Panc1 (cell line): ENCODE measurements at regions not wholly inside any gene's neighbourhood (a gene's known extent, or its start where the extent isn't known, plus 50 kb on each side); places are given as distances from the start of the nearest gene placed in this dataset.

Experiments used
- ATAC-seq: fragments of 200-7000 bp; cut with Tn5 transposase; 2 replicates; pipeline ENCODE4 v1.9.1; 2020; ENCODE audit warnings: mild to moderate bottlenecking, moderate library complexity
- BruUV-seq: library from RNA; stranded (reverse); fragments of 400-500 nt; replicated peaks from 2 replicates; lab custom pipeline; 2021; lab: Mats Ljungman, UMichigan
- CTCF ChIA-PET: fragments of 300-600 bp; sonication (Branson Sonifier 250); formaldehyde crosslinking; loops from one replicate; lab custom pipeline; 2022; ENCODE audit warnings: antibody characterized with exemption; lab: Charles Lee
- POLR2A ChIA-PET: fragments of 300-600 bp; sonication (Branson Sonifier 250); formaldehyde crosslinking; loops from one replicate; lab custom pipeline; 2022; ENCODE audit warnings: antibody characterized with exemption; lab: Charles Lee
- DNase-seq: peaks from one replicate; pipeline ENCODE4 v3.0.0-alpha.2; 2010; ENCODE audit warnings: low read depth, low spot score
- H3K27ac ChIP-seq: 2 replicates; pipeline ENCODE4 v1.5.1; 2011; ENCODE audit warnings: mild to moderate bottlenecking, low read length, inconsistent platforms
- H3K27me3 ChIP-seq: fragments of 200-500 bp; sonication (Bioruptor generic); 2 replicates; pipeline ENCODE4 v1.6.0; 2014; ENCODE audit warnings: low read length, inconsistent platforms; ENCODE audit not compliant: control insufficient read depth, insufficient read depth
- H3K36me3 ChIP-seq: fragments of 200-500 bp; sonication (Bioruptor generic); 2 replicates; pipeline ENCODE4 v1.5.1; 2014; ENCODE audit warnings: inconsistent platforms, mild to moderate bottlenecking, low read length, moderate library complexity; ENCODE audit not compliant: control insufficient read depth, insufficient read depth
- H3K4me1 ChIP-seq: 2 replicates; pipeline ENCODE4 v1.5.1; 2011; ENCODE audit warnings: inconsistent platforms, mild to moderate bottlenecking, low read length, moderate library complexity; ENCODE audit not compliant: control insufficient read depth, insufficient read depth
- H3K4me3 ChIP-seq, 2 experiments: 2 replicates each; pipeline ENCODE4 v1.5.1; 2011 to 2012; ENCODE audit warnings: low read depth in 2 of 2, low read length in 2 of 2, mild to moderate bottlenecking in 2 of 2, inconsistent platforms in 1 of 2, moderate library complexity in 1 of 2
- H3K9me3 ChIP-seq: fragments of 200-500 bp; sonication (Bioruptor generic); 2 replicates; pipeline ENCODE4 v1.5.1; 2014; ENCODE audit warnings: low read depth, mild to moderate bottlenecking, inconsistent platforms, low read length, moderate library complexity; ENCODE audit not compliant: control insufficient read depth, insufficient read depth
- POLR2AphosphoS5 ChIP-seq: IDR thresholded peaks from 2 replicates; pipeline ENCODE4 v1.6.1; 2012; ENCODE audit warnings: mild to moderate bottlenecking, low read depth, low read length, moderate library complexity
- SIN3A ChIP-seq: IDR thresholded peaks from 2 replicates; pipeline ENCODE4 v1.6.1; 2012; ENCODE audit warnings: low read depth, mild to moderate bottlenecking, low read length, moderate library complexity, borderline replicate concordance; ENCODE audit not compliant: insufficient read depth
- TCF7L2 ChIP-seq: IDR thresholded peaks from 2 replicates; pipeline ENCODE4 v1.6.1; 2011; ENCODE audit warnings: mild to moderate bottlenecking, low read depth, low read length, inconsistent platforms
- in situ Hi-C: cut with HindIII; loops from 2 replicates; pipeline ENCODE4 v1.10.0; 2016; ENCODE audit warnings: low sequenced_read_pairs, low pct_unique_long_range_greater_than_20kb
- intact Hi-C: fragments of 100-400 bp; cut with micrococcal nuclease; formaldehyde crosslinking; loops from one replicate; pipeline ENCODE4 v1.10.0; 2022; ENCODE audit not compliant: unreplicated experiment
- TF ChIP-seq, protein P1 (sequence below): fragments of 450-650 bp; IDR thresholded peaks from 2 replicates; pipeline ENCODE4 v1.5.1; 2017; ENCODE audit warnings: mild to moderate bottlenecking
- TF ChIP-seq, protein P2 (sequence below), 2 experiments: IDR thresholded peaks; 2 replicates each; pipeline ENCODE4 v1.6.1; 2011 to 2012; ENCODE audit warnings: low read depth in 2 of 2, control low read depth in 1 of 2, low read length in 1 of 2, mild to moderate bottlenecking in 1 of 2, moderate library complexity in 1 of 2; ENCODE audit not compliant: insufficient read depth in 1 of 2

DNA sequence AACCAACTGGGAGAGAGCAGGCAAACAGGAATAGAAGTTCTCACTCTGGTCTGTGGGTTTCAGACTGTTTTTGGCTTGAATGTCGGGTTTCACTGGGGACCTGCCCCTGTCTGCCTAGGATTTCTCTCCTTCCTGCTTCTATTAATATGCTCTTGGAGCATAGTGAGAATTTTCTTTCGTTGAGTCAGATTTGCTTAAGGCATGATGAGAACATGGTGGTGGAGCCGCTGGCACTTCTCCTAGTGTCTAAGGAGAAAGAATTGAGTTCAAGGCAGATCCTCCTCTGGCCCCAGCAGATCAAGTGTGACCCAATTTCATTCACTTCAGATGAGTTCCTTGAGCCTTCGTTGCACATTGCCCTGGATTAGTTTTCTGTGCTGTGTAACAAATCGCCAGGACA, 103.9 kb upstream of the HS6ST1 start:
- TF ChIP-seq, protein P1, sequence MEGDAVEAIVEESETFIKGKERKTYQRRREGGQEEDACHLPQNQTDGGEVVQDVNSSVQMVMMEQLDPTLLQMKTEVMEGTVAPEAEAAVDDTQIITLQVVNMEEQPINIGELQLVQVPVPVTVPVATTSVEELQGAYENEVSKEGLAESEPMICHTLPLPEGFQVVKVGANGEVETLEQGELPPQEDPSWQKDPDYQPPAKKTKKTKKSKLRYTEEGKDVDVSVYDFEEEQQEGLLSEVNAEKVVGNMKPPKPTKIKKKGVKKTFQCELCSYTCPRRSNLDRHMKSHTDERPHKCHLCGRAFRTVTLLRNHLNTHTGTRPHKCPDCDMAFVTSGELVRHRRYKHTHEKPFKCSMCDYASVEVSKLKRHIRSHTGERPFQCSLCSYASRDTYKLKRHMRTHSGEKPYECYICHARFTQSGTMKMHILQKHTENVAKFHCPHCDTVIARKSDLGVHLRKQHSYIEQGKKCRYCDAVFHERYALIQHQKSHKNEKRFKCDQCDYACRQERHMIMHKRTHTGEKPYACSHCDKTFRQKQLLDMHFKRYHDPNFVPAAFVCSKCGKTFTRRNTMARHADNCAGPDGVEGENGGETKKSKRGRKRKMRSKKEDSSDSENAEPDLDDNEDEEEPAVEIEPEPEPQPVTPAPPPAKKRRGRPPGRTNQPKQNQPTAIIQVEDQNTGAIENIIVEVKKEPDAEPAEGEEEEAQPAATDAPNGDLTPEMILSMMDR: no peak
- TF ChIP-seq SIN3A (no peak), TCF7L2 (no peak), POLR2AphosphoS5 (no peak)
- TF ChIP-seq, protein P2, sequence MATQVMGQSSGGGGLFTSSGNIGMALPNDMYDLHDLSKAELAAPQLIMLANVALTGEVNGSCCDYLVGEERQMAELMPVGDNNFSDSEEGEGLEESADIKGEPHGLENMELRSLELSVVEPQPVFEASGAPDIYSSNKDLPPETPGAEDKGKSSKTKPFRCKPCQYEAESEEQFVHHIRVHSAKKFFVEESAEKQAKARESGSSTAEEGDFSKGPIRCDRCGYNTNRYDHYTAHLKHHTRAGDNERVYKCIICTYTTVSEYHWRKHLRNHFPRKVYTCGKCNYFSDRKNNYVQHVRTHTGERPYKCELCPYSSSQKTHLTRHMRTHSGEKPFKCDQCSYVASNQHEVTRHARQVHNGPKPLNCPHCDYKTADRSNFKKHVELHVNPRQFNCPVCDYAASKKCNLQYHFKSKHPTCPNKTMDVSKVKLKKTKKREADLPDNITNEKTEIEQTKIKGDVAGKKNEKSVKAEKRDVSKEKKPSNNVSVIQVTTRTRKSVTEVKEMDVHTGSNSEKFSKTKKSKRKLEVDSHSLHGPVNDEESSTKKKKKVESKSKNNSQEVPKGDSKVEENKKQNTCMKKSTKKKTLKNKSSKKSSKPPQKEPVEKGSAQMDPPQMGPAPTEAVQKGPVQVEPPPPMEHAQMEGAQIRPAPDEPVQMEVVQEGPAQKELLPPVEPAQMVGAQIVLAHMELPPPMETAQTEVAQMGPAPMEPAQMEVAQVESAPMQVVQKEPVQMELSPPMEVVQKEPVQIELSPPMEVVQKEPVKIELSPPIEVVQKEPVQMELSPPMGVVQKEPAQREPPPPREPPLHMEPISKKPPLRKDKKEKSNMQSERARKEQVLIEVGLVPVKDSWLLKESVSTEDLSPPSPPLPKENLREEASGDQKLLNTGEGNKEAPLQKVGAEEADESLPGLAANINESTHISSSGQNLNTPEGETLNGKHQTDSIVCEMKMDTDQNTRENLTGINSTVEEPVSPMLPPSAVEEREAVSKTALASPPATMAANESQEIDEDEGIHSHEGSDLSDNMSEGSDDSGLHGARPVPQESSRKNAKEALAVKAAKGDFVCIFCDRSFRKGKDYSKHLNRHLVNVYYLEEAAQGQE (IDR thresholded peaks at IDR 0.05; ENCODE audit: insufficient read depth in 1 of 2, low read depth in 2 of 2, low read length in 1 of 2): no peak
- POLR2A ChIA-PET: no interaction called here
- in situ Hi-C loops: no loop called here
- no peaks in the 10 kb centered on the region; the same call in none of the 2 replicates for H3K4me1 ChIP-seq
- CTCF ChIA-PET: no interaction called here
- H3K9me3 ChIP-seq: no peaks in the 10 kb centered on the region
- no peak for ATAC-seq
- intact Hi-C loops: no loop called here
- no peak overlapping the region for H3K27ac ChIP-seq
- no TSS peak for BruUV-seq
- no peaks in the 10 kb centered on the region for H3K27me3 ChIP-seq
- H3K4me3 ChIP-seq: no peak overlapping the region
- DNase-seq: no peak
- H3K36me3 ChIP-seq: no peaks in the 10 kb centered on the region

DNA sequence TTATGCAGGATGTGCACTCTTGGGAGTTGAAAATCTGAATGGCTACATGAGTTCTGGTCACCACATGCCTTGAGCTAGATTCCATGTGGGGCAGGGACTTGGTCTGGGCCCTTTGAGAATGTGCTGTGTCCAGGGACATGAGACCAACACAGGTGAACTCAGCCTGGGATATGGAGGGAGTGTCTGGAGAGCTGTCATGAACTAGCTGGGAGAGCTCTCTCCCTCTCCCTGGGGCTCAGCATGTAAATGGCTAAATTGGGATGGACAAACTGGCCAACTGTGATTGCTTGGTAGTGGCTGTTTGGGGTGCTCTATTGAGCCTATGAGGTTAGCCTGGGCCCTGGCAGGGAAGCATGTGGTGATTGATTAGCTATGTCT, 105.1 kb upstream of the HS6ST1 start:
- H3K4me3 ChIP-seq: no peak overlapping the region
- TF ChIP-seq TCF7L2: no peak
- TF ChIP-seq, protein P1: no peak
- TF ChIP-seq SIN3A: no peak
- TF ChIP-seq POLR2AphosphoS5: no peak
- TF ChIP-seq, protein P2 (IDR thresholded peaks at IDR 0.05; ENCODE audit: insufficient read depth in 1 of 2, low read depth in 2 of 2, low read length in 1 of 2): no peak
- H3K27ac ChIP-seq: no peak overlapping the region
- no peaks in the 10 kb centered on the region; the same call in none of the 2 replicates for H3K4me1 ChIP-seq
- H3K9me3 ChIP-seq: no peaks in the 10 kb centered on the region
- ATAC-seq (no peak), DNase-seq (no peak)
- in situ Hi-C loops: no loop called here
- H3K27me3 ChIP-seq: no peaks in the 10 kb centered on the region
- CTCF ChIA-PET: no interaction called here
- POLR2A ChIA-PET: no interaction called here
- intact Hi-C loops: no loop called here
- H3K36me3 ChIP-seq: no peaks in the 10 kb centered on the region
- BruUV-seq: no TSS peak
